AML-193 (cell line): ENCODE measurements at regions not wholly inside any gene's neighbourhood (a gene's known extent, or its start where the extent isn't known, plus 50 kb on each side); places are given as distances from the start of the nearest gene placed in this dataset.

ENCODE experiments used
- DNase-seq, 2 experiments: peaks; one replicate each; lab custom pipeline; 2025; lab: John Stamatoyannopoulos, UW

GRCh38 chr6:6704103-6705060, 115.9 kb downstream of the LY86 start:
- DNase-seq, result no peak

DNA sequence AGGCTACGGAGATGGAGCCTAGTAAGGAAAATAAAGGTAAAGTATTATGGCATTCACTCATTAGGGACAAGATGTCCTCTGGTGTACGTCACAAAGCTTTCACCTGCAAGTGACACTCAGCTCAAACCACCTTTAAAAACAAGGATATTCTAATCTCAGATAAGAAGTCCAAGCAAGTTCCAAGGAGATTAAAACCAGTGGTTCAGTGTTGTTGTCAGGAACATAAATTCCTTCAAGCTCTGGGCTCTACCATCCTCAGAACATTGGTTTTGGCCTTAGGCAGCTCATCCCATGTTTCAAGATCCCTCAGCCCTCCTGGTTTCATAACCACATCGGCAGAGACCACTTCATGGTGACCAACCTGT, 116.5 kb downstream of the LY86 start:
- DNase-seq, result no peak

DNA sequence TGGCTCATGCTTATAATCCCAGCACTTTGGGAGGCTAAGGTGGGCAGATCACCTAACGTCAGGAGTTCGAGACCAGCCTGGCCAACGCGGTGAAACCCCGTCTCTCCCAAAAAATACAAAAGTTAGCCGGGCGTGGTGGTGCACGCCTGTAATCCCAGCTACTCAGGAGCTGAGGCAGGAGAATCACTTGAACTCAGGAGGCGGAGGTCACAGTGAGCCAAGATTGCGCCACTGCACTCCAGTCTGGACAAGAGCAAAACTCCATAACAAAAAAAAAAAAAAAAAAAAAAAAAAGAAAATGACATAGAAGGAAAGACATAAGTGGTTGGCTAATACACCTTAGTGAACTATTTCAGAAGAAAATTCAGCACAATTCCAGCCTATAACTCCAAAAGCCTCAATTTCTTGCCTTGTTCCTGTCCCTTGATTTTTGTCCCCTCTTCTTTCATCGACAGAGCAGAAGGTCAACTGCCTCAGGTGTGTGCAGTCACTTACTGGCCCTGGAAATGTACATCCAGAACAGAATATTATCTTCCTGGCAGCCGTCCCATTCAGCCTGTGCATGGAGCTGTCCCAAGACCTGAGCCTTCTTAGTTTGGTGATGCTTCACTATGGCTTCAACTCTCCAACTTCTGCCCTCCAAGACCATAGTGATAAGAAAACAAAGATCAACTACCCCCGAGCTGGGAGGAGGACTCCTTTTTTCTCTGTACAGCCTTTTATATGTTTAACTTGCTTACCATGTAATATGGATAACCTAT, 117.6 kb downstream of the LY86 start:
- no peak for DNase-seq

GRCh38 chr6:6707143-6707542, 118.6 kb downstream of the LY86 start:
- DNase-seq, result peak; percentile 22 to 29

DNA sequence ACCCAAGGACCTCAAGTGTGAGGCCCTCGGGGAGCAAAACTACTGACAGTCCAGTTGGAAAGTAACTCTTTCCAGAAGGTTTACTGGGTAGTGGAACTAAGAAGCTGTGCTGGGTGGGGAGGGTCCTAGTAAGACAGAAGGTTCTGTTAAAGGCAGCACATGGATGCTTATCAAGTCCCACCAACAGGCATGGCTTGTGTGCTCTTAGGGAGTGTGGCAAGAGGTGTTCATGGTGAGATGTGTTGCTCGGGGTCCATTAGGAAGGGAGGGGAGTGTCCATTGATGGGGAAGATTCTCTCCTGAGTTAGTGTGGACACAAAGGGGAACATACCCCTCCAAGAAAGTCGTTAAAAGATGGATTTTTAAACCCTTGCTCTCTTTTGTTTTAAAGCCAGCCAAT, 120.6 kb downstream of the LY86 start:
- no peak for DNase-seq

- no peak for DNase-seq
Observed at GRCh38 chr6:6711031-6711785, 122.7 kb downstream of the LY86 start.

- peak; percentile 95 to 96 for DNase-seq
Observed at GRCh38 chr6:6711832-6712448, 123.4 kb downstream of the LY86 start.

GRCh38 chr6:6712449-6713403, 124.2 kb downstream of the LY86 start:
- peak; percentile 95 to 97 for DNase-seq

DNA sequence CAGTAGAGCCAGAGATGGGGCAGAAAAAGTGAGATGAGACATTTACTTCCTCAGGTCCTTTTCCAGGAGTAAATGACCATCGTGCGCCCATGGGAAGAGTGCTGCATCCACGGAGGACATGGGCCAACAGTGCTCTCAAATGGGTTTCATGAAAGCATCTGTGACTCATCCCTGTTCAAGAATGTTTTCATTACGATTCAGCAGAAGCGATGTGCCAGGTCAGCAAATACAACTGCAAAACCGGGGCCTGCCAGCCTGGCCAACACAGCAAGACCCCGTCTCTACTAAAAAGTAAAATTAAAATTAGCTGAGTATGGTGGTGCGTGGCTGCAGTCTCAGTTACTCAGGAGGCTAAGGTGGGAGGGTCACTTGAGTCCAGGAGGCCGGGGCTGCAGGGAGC, 125.1 kb downstream of the LY86 start:
- no peak for DNase-seq

GRCh38 chr6:6714118-6714897, 125.8 kb downstream of the LY86 start:
- no peak for DNase-seq

GRCh38 chr6:6714953-6715352, 126.4 kb downstream of the LY86 start:
- no peak for DNase-seq

DNA sequence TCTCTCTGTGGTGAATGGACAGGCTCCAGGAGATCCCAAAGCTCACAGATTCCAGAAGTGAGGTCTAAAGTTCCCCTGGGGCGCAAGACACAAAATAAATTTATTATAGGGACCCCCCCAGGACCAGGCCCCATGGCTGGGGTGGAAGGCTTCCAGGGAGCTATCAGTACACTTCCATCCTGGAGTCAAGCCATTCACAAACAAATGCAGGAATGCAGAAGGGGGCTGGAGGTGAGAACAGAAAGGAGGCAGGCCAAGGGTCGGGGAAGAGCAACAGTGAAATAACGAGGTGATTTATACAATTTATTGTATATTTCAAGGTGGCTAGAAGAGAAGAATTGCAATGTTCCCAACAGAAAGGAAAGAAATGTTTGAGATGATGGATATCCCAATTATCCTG, 126.9 kb downstream of the LY86 start:
- DNase-seq, result no peak

DNA sequence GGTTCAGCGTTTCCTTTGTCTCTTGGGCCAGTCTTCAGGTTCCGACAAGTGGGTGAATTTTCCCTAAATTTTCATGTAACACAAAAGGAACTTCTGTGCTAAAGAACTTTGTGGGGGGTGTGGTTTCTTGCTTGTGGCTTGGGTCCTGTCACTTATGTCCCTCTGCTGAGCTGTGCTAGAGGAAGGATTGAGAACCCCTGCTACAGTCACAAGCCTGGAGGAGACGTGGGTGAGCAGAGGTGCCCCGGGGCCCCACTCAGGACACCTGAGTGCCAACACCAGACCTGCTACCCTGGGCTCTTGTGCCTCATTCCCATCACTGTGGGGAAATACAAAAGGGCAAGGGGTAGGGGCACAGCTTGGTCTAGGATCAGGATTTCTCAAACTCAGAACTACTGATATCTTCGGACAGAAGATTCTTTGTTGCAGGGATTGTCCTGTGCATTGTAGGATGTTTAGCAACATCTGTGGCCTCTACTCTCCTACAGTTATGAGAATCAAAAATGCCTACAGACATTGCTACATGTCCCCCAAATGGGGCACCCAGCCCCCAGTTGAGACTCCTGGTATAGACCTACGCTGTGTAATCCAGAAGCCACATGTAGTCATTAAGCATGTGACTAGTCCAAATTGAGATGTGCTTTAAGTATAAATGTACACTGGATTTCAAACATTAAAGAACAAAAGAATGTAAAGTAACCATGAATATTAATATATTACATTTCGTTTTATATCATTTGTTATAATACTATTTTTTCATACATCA, 128.7 kb downstream of the LY86 start:
- peak in 1 of 2 experiments; percentile 34 for DNase-seq

GRCh38 chr6:6717953-6718352, 129.4 kb downstream of the LY86 start:
- DNase-seq, result peak; percentile 78 to 80

GRCh38 chr6:6721606-6722005, 133.1 kb downstream of the LY86 start:
- DNase-seq, result no peak

- no peak for DNase-seq
Observed at GRCh38 chr6:6722195-6722594, 133.7 kb downstream of the LY86 start.

GRCh38 chr6:6723361-6723760, 134.8 kb downstream of the LY86 start:
- peak; percentile 99 for DNase-seq

GRCh38 chr6:6723921-6724538, 135.5 kb downstream of the LY86 start:
- peak; percentile 78 to 84 for DNase-seq
